H1 (cell line): ENCODE measurements at regions not wholly inside any gene's neighbourhood (a gene's known extent, or its start where the extent isn't known, plus 50 kb on each side); places are given as distances from the start of the nearest gene placed in this dataset.

Experiments
- KDM5A ChIP-seq: fragments of 200-600 bp; IDR thresholded peaks from 2 replicates; pipeline ENCODE4 v1.7.1; 2012; ENCODE audit warnings: mild to moderate bottlenecking, low read length, inconsistent platforms, mixed read lengths

- no peak for TF ChIP-seq KDM5A
Measured at GRCh38 chr4:36966756-36967460, 277.6 kb upstream of the NWD2 start (continued).
